PFSK-1 (cell line): ENCODE measurements at regions not wholly inside any gene's neighbourhood (a gene's known extent, or its start where the extent isn't known, plus 50 kb on each side); places are given as distances from the start of the nearest gene placed in this dataset.

Experiments used
- FOXP2 ChIP-seq: optimal IDR thresholded peaks from 2 replicates; pipeline ENCODE3; 2011; ENCODE audit warnings: borderline replicate concordance, control low read depth, inconsistent platforms; ENCODE audit not compliant: insufficient read depth; ENCODE audit errors: extremely low read length, extremely low read depth
- POLR2AphosphoS5 ChIP-seq: IDR thresholded peaks from 2 replicates; pipeline ENCODE4 v1.6.1; 2012; ENCODE audit warnings: low read depth, mild to moderate bottlenecking, control low read depth, low read length, moderate library complexity
- REST ChIP-seq, 2 experiments: IDR thresholded peaks; 2 replicates each; pipeline versions ENCODE4 v1.6.1 to v1.8.0; 2011 to 2012; ENCODE audit warnings: low read depth in 2 of 2, low read length in 2 of 2, control low read depth in 1 of 2, inconsistent platforms in 1 of 2, mild to moderate bottlenecking in 1 of 2, moderate library complexity in 1 of 2; ENCODE audit not compliant: insufficient read depth in 1 of 2
- SIN3A ChIP-seq: IDR thresholded peaks from 2 replicates; pipeline ENCODE4 v1.6.1; 2012; ENCODE audit warnings: mild to moderate bottlenecking, low read length, moderate library complexity, borderline replicate concordance; ENCODE audit not compliant: insufficient read depth
- TAF1 ChIP-seq: IDR thresholded peaks from 2 replicates; pipeline ENCODE4 v1.6.1; 2012; ENCODE audit warnings: low read length, control low read depth, borderline replicate concordance; ENCODE audit not compliant: insufficient read depth

- TF ChIP-seq POLR2AphosphoS5 (no peak), TAF1 (no peak), REST (IDR thresholded peaks at IDR 0.05; ENCODE audit: insufficient read depth in 1 of 2, low read depth in 2 of 2, low read length in 2 of 2) (no peak), FOXP2 (no peak), SIN3A (no peak)
Observed at GRCh38 chr13:91248249-91248648, 99.2 kb upstream of the MIR17HG start.
